ENCODE measurements at regions not wholly inside any gene's neighbourhood (a gene's known extent, or its start where the extent isn't known, plus 50 kb on each side); places are given as distances from the start of the nearest gene placed in this dataset.

GRCh38 chr6:165845493-165845892 lies 182.5 kb upstream of the PDE10A start:
- Histone ChIP-seq H3K27ac (replicated peaks) (no peak overlapping the region), H3K27me3 (ENCODE audit: insufficient read depth, poor library complexity, severe bottlenecking) (peaks cover 31% of the 10 kb centered on the region)
- DNase-seq (ENCODE audit: low read depth in 1 of 2, low spot score in 1 of 2), result no peak

GRCh38 chr6:165844801-165845364 lies 181.8 kb upstream of the PDE10A start:
- no peak for DNase-seq (ENCODE audit: low read depth in 1 of 2, low spot score in 1 of 2)
- no peak for TF ChIP-seq CTCF (IDR thresholded peaks at IDR 0.05; ENCODE audit: insufficient read depth, low read length)
- no peak for TF ChIP-seq GABPA (IDR thresholded peaks at IDR 0.05; ENCODE audit: low read depth)
- TF ChIP-seq POLR2AphosphoS5 (IDR thresholded peaks at IDR 0.05; ENCODE audit: low read depth), result no peak
- no peak for TF ChIP-seq REST (IDR thresholded peaks at IDR 0.05; ENCODE audit: insufficient replicate concordance, low read depth)
- no peak for TF ChIP-seq SPI1 (IDR thresholded peaks at IDR 0.05; ENCODE audit: borderline replicate concordance, low read depth)
- peaks cover 31% of the 10 kb centered on the region for H3K27me3 ChIP-seq (ENCODE audit: insufficient read depth, poor library complexity, severe bottlenecking)

More at GRCh38 chr6:165845493-165845892, 182.5 kb upstream of the PDE10A start:
- TF ChIP-seq CTCF (IDR thresholded peaks at IDR 0.05; ENCODE audit: insufficient read depth, low read length) (no peak), SPI1 (IDR thresholded peaks at IDR 0.05; ENCODE audit: borderline replicate concordance, low read depth) (no peak), REST (IDR thresholded peaks at IDR 0.05; ENCODE audit: insufficient replicate concordance, low read depth) (no peak), GABPA (IDR thresholded peaks at IDR 0.05; ENCODE audit: low read depth) (no peak), POLR2AphosphoS5 (IDR thresholded peaks at IDR 0.05; ENCODE audit: low read depth) (no peak)
- no peak overlapping the region for H3K4me3 ChIP-seq (replicated peaks; ENCODE audit: insufficient read depth, low read length)

GRCh38 chr6:165844232-165844631 lies 181.2 kb upstream of the PDE10A start:
- no peak overlapping the region for H3K27ac ChIP-seq (replicated peaks)
- H3K27me3 ChIP-seq (ENCODE audit: insufficient read depth, poor library complexity, severe bottlenecking), result peaks cover 27% of the 10 kb centered on the region
- TF ChIP-seq REST (IDR thresholded peaks at IDR 0.05; ENCODE audit: insufficient replicate concordance, low read depth) (no peak), POLR2AphosphoS5 (IDR thresholded peaks at IDR 0.05; ENCODE audit: low read depth) (no peak), GABPA (IDR thresholded peaks at IDR 0.05; ENCODE audit: low read depth) (no peak), SPI1 (IDR thresholded peaks at IDR 0.05; ENCODE audit: borderline replicate concordance, low read depth) (no peak), CTCF (IDR thresholded peaks at IDR 0.05; ENCODE audit: insufficient read depth, low read length) (no peak)
- no peak for DNase-seq (ENCODE audit: low read depth in 1 of 2, low spot score in 1 of 2)
- no peak overlapping the region for H3K4me3 ChIP-seq (replicated peaks; ENCODE audit: insufficient read depth, low read length)

More at GRCh38 chr6:165844801-165845364, 181.8 kb upstream of the PDE10A start:
- H3K4me3 ChIP-seq (replicated peaks; ENCODE audit: insufficient read depth, low read length), result no peak overlapping the region
- H3K27ac ChIP-seq (replicated peaks), result no peak overlapping the region

Measured in HL-60 (cell line).